GM12878 (cell line): ENCODE measurements at regions not wholly inside any gene's neighbourhood (a gene's known extent, or its start where the extent isn't known, plus 50 kb on each side); places are given as distances from the start of the nearest gene placed in this dataset.
"Not testable (repeated sequence)": the region's sequence is repeated elsewhere in the genome, so short reads cannot be mapped to it uniquely, and the experiment has no call there.

Experiments
- ATAC-seq: fragments of 200-7000 bp; cut with Tn5 transposase; 3 replicates; pipeline ENCODE4 v1.9.1; 2020; ENCODE audit warnings: mild to moderate bottlenecking, moderate library complexity
- BruUV-seq: library from RNA; stranded (reverse); fragments of 400-500 nt; replicated peaks from 2 replicates; lab custom pipeline; 2021; lab: Mats Ljungman, UMichigan
- CTCF ChIA-PET: fragments of 300-600 bp; sonication (Branson Sonifier 250); formaldehyde crosslinking; extraction: SDS; loops from one replicate; lab custom pipeline; 2021; ENCODE audit warnings: inconsistent platforms; lab: Yijun Ruan, JAX
- POLR2A ChIA-PET: fragments of 350-600 bp; formaldehyde crosslinking; extraction: SDS; loops from one replicate; lab custom pipeline; 2021; ENCODE audit warnings: inconsistent platforms; lab: Charles Lee
- RAD21 ChIA-PET: fragments of 300-600 bp; sonication (Branson Sonifier 250); formaldehyde crosslinking; loops from one replicate; lab custom pipeline; 2023; ENCODE audit warnings: antibody characterized with exemption; ENCODE audit not compliant: unreplicated experiment; lab: Charles Lee
- SMC1A ChIA-PET: fragments of 300-600 bp; sonication (Branson Sonifier 250); formaldehyde crosslinking; loops from one replicate; lab custom pipeline; 2023; ENCODE audit not compliant: unreplicated experiment, uncharacterized antibody; lab: Charles Lee
- DNase-seq: peaks from one replicate; pipeline ENCODE4 v3.0.0-alpha.2; 2011; ENCODE audit warnings: low read depth, low spot score
- FAIRE-seq: peaks from 3 replicates; lab custom pipeline; 2011; peaks lifted over from hg19 to GRCh38; lab: Jason Lieb, UNC
- H2AFZ ChIP-seq: 2 replicates; pipeline ENCODE4 v1.6.0; 2011; ENCODE audit warnings: low read depth, low read length, control low read depth; ENCODE audit not compliant: control insufficient read depth
- H3K27ac ChIP-seq: 2 replicates; pipeline ENCODE4 v1.5.1; 2011; ENCODE audit warnings: control low read depth; ENCODE audit not compliant: control insufficient read depth, insufficient read depth
- H3K27me3 ChIP-seq, 2 experiments: replicated peaks in 1 of 2; 2 replicates each; pipeline versions ENCODE4 v1.6.0 to v1.6.1; 2011; ENCODE audit warnings: low read length in 1 of 2; ENCODE audit not compliant: control insufficient read depth in 2 of 2, insufficient read depth in 2 of 2
- H3K36me3 ChIP-seq, 2 experiments: 2 replicates each; pipeline ENCODE4 v1.5.1; 2011; ENCODE audit warnings: low read length in 1 of 2; ENCODE audit not compliant: control insufficient read depth in 2 of 2, insufficient read depth in 2 of 2
- H3K4me1 ChIP-seq: 2 replicates; pipeline ENCODE4 v1.6.1; 2011; ENCODE audit warnings: mild to moderate bottlenecking, low read length, moderate library complexity, mixed read lengths; ENCODE audit not compliant: control insufficient read depth, insufficient read depth
- H3K4me2 ChIP-seq: 2 replicates; pipeline ENCODE4 v1.6.0; 2011; ENCODE audit warnings: control low read depth; ENCODE audit not compliant: control insufficient read depth, insufficient read depth
- H3K4me3 ChIP-seq: fragments of 200-600 bp; sonication (generic); 2 replicates; pipeline ENCODE4 v1.5.1; 2016
- H3K79me2 ChIP-seq: 2 replicates; pipeline ENCODE4 v1.6.0; 2011; ENCODE audit warnings: low read length; ENCODE audit not compliant: control insufficient read depth, insufficient read depth
- H3K9ac ChIP-seq: 2 replicates; pipeline ENCODE4 v1.8.0; 2011; ENCODE audit warnings: low read length, control low read depth, mixed read lengths; ENCODE audit not compliant: control insufficient read depth, insufficient read depth
- H3K9me3 ChIP-seq: replicated peaks from 3 replicates; pipeline ENCODE4 v1.5.1; 2011; ENCODE audit warnings: mild to moderate bottlenecking, low read length; ENCODE audit not compliant: control insufficient read depth, insufficient read depth
- H4K20me1 ChIP-seq: 2 replicates; pipeline ENCODE4 v1.6.0; 2011; ENCODE audit not compliant: control insufficient read depth, insufficient read depth
- WGBS: methylation state at CpG from one replicate; pipeline ENCODE4 v1.1.6; 2016; ENCODE audit warnings: low lambda C conversion rate; ENCODE audit not compliant: insufficient replicate concordance, insufficient coverage; ENCODE audit errors: missing lambda C conversion rate; 5-methylcytosine and 5-hydroxymethylcytosine counted together
- in situ Hi-C: fragments of 300-500 bp; cut with MboI; formaldehyde crosslinking; loops from 9 replicates; pipeline ENCODE4 v1.14.3; 2018; ENCODE audit warnings: mixed read lengths
- intact Hi-C: fragments of 100-400 bp; cut with micrococcal nuclease; formaldehyde crosslinking; loops from one replicate; pipeline ENCODE4 v1.14.2; 2022; ENCODE audit not compliant: unreplicated experiment

DNA sequence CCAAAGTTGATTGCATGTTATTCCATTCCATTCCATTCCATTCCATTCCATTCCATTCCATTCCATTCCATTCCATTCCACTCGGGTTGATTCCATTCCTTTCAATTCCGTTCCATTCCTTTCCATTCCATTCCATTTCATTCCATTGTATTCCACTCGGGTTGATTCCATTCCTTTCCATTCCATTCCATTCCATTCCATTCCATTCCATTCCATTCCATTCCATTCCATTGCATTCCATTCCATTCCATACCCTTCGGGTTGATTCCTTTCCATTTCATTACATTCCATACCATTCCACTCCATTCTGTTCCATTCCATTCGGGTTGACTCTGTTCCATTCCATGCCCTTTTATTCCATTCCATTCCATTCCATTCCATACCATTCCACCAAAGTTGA, 140.8 kb downstream of the CWH43 start:
- CTCF ChIA-PET, H3K4me2 ChIP-seq, POLR2A ChIA-PET, H3K9ac ChIP-seq, H3K36me3 ChIP-seq, ATAC-seq, H2AFZ ChIP-seq, DNase-seq, H4K20me1 ChIP-seq, H3K4me1 ChIP-seq, BruUV-seq, H3K79me2 ChIP-seq, RAD21 ChIA-PET, SMC1A ChIA-PET, in situ Hi-C loops, FAIRE-seq, H3K9me3 ChIP-seq, H3K4me3 ChIP-seq, H3K27ac ChIP-seq, intact Hi-C loops, H3K27me3 ChIP-seq: not testable (repeated sequence)
- no CpG with 5 or more reads among the region's 5 CpGs for WGBS

GRCh38 chr4:49129385-49129784, 143.3 kb downstream of the CWH43 start:
- ATAC-seq, H3K27ac ChIP-seq, DNase-seq, POLR2A ChIA-PET, H3K4me3 ChIP-seq, BruUV-seq, H3K27me3 ChIP-seq, in situ Hi-C loops, H3K79me2 ChIP-seq, SMC1A ChIA-PET, H3K9ac ChIP-seq, FAIRE-seq, H4K20me1 ChIP-seq, RAD21 ChIA-PET, H2AFZ ChIP-seq, CTCF ChIA-PET, H3K9me3 ChIP-seq, H3K36me3 ChIP-seq, H3K4me1 ChIP-seq, H3K4me2 ChIP-seq, intact Hi-C loops: not testable (repeated sequence)
- no CpG with 5 or more reads among the region's 5 CpGs for WGBS

DNA sequence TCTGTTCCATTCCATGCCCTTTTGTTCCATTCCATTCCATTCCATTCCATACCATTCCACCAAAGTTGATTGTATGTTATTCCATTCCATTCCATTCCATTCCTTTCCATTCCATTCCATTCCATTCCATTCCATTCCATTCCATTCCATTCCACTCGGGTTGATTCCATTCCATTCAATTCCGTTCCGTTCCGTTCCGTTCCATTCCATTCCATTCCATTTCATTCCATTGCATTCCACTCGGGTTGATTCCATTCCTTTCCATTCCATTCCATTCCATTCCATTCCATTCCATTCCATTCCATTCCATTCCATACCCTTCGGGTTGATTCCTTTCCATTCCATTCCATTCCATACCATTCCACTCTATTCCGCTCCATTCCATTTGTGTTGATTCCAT, 143.8 kb downstream of the CWH43 start:
- H4K20me1 ChIP-seq, ATAC-seq, SMC1A ChIA-PET, H3K9ac ChIP-seq, H3K27ac ChIP-seq, CTCF ChIA-PET, H3K27me3 ChIP-seq, H3K79me2 ChIP-seq, H3K9me3 ChIP-seq, H3K4me1 ChIP-seq, H3K36me3 ChIP-seq, DNase-seq, POLR2A ChIA-PET, H3K4me2 ChIP-seq, BruUV-seq, H3K4me3 ChIP-seq, RAD21 ChIA-PET, FAIRE-seq, H2AFZ ChIP-seq, intact Hi-C loops, in situ Hi-C loops: not testable (repeated sequence)
- 57% methylated on average over 2 of the region's 8 CpGs for WGBS

GRCh38 chr4:49130724-49131123, 144.6 kb downstream of the CWH43 start:
- H4K20me1 ChIP-seq, CTCF ChIA-PET, H3K4me1 ChIP-seq, H3K79me2 ChIP-seq, BruUV-seq, FAIRE-seq, H3K27ac ChIP-seq, H3K4me2 ChIP-seq, in situ Hi-C loops, ATAC-seq, POLR2A ChIA-PET, H2AFZ ChIP-seq, RAD21 ChIA-PET, SMC1A ChIA-PET, intact Hi-C loops, H3K9me3 ChIP-seq, H3K36me3 ChIP-seq, H3K27me3 ChIP-seq, H3K4me3 ChIP-seq, H3K9ac ChIP-seq, DNase-seq: not testable (repeated sequence)
- WGBS = 10% methylated on average over 3 of the region's 7 CpGs
